SKM-1 (cell line): ENCODE measurements at regions not wholly inside any gene's neighbourhood (a gene's known extent, or its start where the extent isn't known, plus 50 kb on each side); places are given as distances from the start of the nearest gene placed in this dataset.

Source experiments
- DNase-seq: peaks from one replicate; lab custom pipeline; 2025; ENCODE audit not compliant: unreplicated experiment; lab: John Stamatoyannopoulos, UW

DNA sequence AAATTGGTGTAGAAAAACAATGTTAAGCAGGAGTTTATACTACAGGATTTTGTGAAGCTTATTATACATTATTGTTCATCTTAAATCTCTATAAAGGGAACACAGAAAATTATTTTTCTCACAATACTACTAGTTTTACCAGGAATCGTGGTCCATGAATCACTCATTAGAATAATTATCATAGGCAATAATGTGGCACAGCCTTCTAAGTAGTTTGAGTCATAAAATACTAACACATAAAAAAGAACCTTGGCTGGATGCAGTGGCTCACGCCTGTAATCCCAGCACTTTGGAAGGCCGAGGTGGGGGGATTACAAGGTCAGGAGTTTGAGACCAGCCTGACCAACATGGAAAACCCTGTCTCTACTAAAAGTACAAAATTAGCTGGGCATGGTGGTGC, 393.1 kb upstream of the ZNF717 start:
- DNase-seq = no peak

DNA sequence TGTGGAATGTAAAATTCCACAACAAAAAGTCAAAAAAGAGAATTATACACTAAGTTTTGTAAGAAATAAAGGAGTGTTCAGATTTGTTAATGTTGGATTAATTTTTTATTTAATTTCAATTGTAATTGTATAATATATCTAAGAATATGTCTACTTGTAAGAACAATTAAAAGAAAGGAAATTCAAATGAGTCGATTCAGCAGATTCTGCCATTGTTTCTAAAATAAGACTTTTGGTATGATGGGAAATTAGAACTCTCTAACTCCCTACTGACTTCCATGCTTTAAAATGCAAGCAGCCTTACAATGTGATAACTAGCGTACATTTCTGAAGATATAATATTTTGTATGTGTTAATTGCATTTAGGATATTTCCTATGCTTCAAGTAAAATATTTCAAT, 395.9 kb upstream of the ZNF717 start:
- DNase-seq = no peak

DNA sequence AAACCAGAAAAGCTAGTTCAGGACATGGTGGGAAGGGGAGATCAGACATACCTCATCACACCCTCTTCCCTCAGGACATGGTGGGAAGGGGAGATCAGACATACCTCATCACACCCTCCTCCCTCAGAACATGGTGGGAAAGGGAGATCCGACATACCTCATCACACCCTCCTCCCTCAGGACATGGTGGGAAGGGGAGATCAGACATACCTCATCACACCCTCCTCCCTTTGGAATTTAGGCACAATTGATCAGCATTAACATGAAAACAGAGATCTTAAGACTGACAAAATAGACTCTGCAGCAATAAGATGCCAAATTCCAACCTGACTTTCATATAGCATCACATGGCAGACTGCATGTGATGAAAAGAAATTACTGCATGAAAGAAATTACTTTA, 412.7 kb upstream of the ZNF717 start:
- no peak for DNase-seq

- DNase-seq = no peak
Observed at GRCh38 chr3:76199382-76199781, 414.0 kb upstream of the ZNF717 start.

DNA sequence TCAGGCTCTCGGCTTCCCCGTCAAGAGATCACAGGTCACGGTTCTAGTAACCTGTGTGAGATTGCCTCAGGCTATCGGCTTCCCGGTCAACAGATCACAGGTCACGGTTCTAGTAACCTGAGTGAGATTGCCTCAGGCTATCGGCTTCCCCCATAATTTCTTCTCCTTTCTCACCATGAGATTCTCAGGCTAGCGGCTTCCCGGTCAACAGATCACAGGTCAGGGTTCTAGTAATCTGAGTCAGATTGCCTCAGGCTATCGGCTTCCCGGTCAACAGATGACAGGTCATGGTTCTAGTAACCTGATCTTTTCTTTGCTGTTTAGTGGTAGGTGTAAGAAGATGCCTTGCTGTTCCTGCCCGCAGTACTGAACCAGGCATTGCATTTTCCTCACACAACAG, 418.2 kb upstream of the ZNF717 start:
- DNase-seq = no peak

- no peak for DNase-seq
Observed at GRCh38 chr3:76206346-76206745, 421.0 kb upstream of the ZNF717 start.

DNA sequence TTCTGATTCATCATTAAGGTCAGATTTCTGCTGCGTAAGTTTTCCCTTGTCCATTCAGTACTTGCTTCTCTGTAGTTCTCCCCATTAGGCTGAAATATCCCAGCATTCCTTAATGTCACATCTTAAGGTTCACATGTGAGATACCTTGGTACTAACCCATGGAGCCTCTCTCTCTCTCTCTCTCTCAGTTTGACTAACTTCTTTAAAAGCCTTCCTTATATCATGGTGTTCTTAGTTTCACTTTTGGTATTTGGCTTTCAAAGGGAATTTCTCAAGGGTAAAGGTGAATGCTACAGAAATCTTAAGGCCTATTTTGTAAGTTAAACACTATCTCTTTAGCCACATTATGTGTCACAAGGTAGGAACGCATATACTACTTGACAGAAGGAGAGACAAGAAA, 427.3 kb upstream of the ZNF717 start:
- DNase-seq = no peak

DNA sequence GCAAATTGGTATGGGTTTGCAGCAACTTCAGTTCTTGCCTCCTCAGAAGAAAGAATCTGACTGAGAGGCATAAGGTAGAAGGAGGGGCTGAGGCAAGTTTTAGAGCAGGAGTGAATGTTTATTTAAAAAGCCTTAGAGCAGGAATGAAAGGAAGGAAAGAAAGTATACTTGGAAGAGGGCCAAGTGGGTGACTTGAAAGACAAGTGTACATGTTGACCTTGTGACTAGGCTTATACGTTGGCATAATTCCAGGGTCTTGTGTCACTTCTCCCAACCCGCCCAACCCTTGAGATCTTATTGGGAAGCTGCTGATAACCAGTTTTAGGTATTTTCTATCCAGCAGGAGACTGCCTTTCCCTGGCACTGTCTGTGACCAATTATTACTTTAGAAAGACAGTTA, 436.9 kb upstream of the ZNF717 start:
- DNase-seq = no peak

DNA sequence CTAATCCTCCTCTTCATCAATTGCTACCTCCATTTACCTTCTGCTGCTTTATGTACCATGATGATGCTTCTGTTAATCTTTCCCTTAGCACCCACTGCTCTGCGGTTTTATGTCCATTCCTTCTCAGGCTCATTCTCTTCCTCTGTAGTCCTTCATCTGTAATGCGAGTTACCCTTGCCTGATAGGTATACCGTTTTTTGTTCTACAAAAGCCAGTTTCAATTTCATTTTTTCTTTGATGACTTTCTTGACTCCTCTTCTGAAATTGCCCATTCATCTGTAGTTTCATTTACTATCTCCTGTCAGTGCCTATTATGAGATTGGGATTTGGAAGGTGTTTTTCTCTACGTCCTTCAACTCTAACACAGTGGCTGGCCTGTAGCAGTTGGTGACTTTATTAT, 445.9 kb upstream of the ZNF717 start:
- DNase-seq = no peak

GRCh38 chr3:76242886-76243753, 457.8 kb upstream of the ZNF717 start:
- DNase-seq = no peak

DNA sequence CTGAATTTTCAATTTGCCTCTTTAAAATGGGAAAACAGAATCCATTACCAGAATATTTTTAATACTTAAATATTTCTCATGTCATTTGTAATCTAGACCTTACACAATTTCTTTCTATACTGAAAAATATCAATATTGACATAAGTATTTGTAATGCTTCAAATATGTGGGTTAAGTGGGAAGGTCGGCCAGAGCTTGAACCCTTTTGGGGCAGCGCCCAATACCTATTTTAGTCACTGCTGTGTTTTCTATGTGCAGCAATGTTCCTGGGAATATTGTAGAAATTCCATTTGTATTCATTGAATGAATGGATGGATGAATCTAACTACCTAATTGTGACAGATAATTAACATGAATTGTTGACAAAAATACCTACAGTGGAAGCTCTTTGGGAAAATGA, 459.7 kb upstream of the ZNF717 start:
- no peak for DNase-seq

DNA sequence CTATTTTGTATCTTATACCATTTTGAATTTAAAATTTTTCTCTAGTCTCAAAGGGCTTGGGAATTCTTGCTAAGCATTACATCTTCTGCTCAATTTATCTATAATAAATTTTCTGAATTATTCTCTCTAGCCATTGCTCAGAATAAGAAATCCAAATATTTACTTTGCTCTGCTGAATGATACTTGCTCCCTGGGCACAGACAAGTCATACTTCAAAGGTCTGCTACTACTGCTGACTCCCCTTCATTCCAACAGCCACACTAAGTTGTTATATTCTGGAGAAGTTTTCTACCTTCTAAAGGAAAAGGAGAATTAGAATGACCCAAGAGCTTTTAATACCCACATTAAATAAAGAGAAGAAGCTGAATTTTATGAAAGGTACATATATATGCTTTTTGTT, 460.3 kb upstream of the ZNF717 start:
- DNase-seq = no peak

- no peak for DNase-seq
Observed at GRCh38 chr3:76264496-76264895, 479.1 kb upstream of the ZNF717 start.

DNA sequence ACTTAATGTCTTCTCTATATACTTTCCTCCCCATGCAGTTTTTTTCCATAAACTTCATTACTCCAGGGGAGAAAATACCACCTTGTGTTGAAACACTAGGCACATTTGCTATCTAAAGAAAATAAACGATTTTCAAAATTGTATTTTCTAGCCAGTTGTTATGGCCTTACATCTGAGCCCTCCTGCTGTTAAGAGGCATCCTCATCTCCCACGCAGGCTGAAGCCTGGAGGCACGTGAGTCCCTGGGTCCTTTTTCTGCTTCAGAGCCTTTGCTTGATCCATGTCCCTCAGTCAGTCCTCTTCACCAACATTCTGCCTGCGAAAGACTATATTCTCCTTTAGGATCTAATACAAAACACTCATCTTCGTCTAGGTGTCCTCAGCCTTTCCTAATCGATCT, 479.6 kb upstream of the ZNF717 start:
- no peak for DNase-seq

DNA sequence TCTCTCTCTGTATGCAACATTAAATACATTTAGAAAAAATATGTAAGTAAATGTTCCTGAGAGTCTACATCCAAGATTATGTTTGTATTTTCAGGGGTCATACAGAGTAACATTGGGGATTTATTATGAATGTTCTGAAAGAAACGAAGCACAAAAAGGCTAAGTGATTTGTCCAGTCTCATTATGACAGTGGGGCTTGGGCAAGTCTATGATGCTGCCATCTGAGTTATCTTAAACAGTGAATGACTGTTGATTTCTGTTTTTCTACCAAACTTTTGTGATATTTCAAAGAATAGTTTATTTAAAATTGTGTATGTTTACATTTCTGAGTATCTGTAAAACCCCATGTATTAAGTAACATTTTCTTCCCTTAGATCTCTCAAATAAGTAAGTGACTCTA, 481.2 kb upstream of the ZNF717 start:
- DNase-seq = no peak

GRCh38 chr3:76267851-76268380, 482.6 kb upstream of the ZNF717 start:
- DNase-seq = no peak

- DNase-seq = no peak
Observed at GRCh38 chr3:76293856-76294255, 508.5 kb upstream of the ZNF717 start.

DNA sequence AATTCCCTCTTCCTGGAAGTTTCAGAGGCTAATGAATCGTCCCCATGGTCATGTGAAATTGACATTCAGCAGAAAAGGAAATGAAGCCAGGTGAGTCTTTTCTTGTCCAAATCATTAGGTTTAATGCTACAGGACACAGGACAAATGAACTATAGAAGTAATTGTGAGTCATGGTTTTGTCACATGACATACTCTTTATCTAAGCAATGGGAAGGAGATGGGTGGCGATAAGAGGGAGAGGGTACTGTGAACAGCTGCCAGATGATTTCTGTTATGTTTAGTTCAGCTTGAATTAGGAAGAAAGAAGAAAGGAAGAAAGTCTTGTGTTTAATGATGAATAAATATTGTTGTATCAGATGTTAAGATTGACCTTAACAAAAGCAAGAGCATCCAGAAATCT, 515.4 kb upstream of the ZNF717 start:
- no peak for DNase-seq

DNA sequence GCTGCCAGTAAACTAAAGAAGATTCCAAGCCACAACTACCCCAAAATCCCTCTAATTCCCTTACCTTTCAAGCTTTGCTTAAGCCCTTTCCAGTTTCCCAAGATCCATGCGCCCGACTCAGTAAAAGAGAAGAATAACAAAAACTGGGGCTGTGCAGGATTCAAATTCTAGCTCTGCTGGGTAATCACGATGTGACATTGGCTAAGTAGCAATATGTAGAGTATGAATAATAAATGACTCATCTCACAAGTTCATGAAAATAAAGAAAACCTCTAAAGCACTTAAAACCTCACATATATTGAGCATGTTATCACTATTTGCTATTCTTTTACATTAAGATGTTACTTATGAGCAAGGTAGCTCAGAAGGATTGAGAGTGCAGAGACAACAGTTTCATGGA, 522.2 kb upstream of the ZNF717 start:
- DNase-seq = no peak

DNA sequence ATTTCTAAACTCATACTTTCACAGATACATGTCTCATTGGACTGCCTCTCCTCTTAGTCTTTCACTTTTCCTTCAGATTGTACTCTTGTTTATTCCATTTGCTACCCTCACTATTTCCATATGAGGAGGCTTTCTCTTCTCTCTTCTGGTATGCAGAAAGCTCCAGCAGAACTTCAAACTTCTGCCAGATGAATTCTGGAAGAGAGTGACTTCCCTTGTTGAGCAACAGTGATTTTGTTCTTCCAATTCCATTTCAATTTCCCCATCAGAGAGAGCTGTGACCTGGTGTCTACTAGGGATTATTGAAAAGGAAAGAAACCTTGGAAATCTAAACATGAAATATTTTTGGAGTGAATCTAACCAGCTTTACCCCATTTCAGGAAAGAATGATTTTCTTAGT, 523.2 kb upstream of the ZNF717 start:
- no peak for DNase-seq

- DNase-seq = no peak
Observed at GRCh38 chr3:76310089-76310488, 524.7 kb upstream of the ZNF717 start.

DNA sequence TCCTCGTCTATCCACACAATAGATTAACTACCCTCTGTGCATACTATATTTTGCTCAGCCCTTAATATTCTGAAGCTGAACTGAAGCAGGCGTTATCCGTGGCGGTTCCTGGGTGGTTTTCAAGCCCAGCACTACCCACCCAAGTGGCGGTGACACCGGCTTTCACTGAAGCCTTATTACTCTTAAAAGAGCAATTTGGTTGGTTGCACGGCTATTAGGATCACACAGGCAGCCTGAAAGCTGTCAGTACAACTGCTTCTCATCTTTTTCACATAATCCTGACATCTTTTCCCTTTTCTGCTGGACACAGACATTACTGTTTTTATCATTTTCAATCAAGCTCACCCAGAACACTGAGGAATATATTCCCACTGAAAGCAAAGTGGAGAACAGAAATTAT, 525.3 kb upstream of the ZNF717 start:
- no peak for DNase-seq

- no peak for DNase-seq
Observed at GRCh38 chr3:76311941-76312340, 526.6 kb upstream of the ZNF717 start.
